Hematopoietic multipotent progenitor cell treated with erythropoietin and hydrocortisone succinate and interleukin-3 and kit ligand, for 4 days (in vitro differentiated cells): ENCODE measurements at regions not wholly inside any gene's neighbourhood (a gene's known extent, or its start where the extent isn't known, plus 50 kb on each side); places are given as distances from the start of the nearest gene placed in this dataset.
A peak's percentile ranks its signal among the peaks of the same experiment; 100 is the strongest.

ENCODE experiments used
- DNase-seq: peaks from one replicate; pipeline ENCODE4 v3.0.0-alpha.2; 2015

GRCh38 chr6:15058200-15059061 is 187.4 kb upstream of the JARID2 start:
- peak; percentile 85 for DNase-seq

DNA sequence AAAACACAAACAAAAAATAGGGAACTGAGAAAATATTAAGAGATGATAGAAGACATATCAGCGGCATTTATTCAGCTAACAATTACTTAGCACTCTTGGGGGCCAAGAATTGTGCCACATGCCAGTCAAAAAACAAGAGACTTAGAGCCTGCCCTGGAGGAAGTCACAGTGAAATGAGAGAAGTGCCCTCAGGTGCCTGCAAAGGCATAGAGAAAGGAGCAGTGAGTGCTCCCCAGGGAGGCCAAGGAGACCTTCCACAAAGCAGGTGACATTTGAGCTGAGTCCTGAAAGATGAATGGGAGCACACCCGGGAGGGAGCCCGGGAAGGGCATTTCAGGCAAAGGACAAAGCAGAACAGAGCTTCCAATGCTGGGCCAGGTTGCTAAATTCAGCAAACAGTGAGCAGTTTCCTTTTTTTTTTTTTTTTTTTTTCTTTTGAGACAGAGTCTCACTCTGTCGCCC is 184.7 kb upstream of the JARID2 start:
- DNase-seq, result no peak

GRCh38 chr6:15061908-15062515 is 183.9 kb upstream of the JARID2 start:
- DNase-seq, result no peak

- peak; percentile 76 for DNase-seq
Measured at GRCh38 chr6:15062516-15063252, 183.2 kb upstream of the JARID2 start.

GRCh38 chr6:15063253-15063853 is 182.5 kb upstream of the JARID2 start:
- peak; percentile 82 for DNase-seq

- no peak for DNase-seq
Measured at GRCh38 chr6:15065261-15065989, 180.4 kb upstream of the JARID2 start.

- DNase-seq, result no peak
Measured at GRCh38 chr6:15066089-15066758, 179.6 kb upstream of the JARID2 start.

GRCh38 chr6:15073344-15073789 is 172.5 kb upstream of the JARID2 start:
- DNase-seq, result no peak

- no peak for DNase-seq
Measured at GRCh38 chr6:15073883-15074465, 171.9 kb upstream of the JARID2 start.

- no peak for DNase-seq
Measured at GRCh38 chr6:15074806-15075205, 171.1 kb upstream of the JARID2 start.

- DNase-seq, result no peak
Measured at GRCh38 chr6:15076565-15076964, 169.3 kb upstream of the JARID2 start.

GRCh38 chr6:15077006-15077405 is 168.9 kb upstream of the JARID2 start:
- DNase-seq, result no peak

GRCh38 chr6:15077961-15078360 is 167.9 kb upstream of the JARID2 start:
- no peak for DNase-seq

GRCh38 chr6:15079288-15079817 is 166.5 kb upstream of the JARID2 start:
- peak; percentile 87 for DNase-seq

DNA sequence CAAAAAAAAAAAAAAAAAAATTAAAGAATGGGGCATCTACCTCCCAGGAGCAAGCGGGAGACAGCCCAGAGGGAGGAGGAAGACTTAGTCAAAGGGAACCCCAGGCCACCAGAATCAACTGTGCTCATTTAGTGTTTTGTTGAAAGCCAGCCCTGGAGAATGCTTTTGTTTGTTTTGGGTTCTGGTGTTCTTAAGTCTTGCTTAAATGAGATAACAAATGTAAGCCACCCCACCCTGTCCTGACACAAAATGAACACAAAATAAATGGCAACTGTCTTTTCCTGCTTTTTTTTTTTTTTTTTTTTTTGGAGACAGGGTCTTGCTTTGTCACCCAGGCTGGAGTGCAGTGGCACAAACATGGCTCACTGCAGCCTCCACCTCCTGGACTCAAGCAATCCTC is 165.0 kb upstream of the JARID2 start:
- DNase-seq, result peak; percentile 88

DNA sequence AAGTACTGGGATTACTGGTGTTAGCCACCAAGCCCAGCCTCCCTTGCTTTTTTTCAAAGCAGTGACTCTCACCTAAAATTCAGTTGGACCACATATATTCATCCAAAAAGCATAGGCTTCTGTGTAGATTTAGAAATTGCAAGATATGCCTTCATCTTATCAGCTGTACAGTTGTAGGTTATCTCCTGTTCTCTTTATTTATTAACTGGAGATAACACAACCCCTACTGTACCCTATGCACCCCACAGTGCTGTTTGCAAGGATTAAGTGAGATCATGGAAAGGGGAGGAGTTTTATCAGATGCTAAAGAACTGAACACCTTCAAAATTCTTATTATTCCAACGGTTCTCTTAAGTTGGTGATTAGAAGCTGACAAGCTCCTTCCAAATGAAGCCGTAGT is 164.4 kb upstream of the JARID2 start:
- peak; percentile 89 for DNase-seq

GRCh38 chr6:15082708-15083107 is 163.2 kb upstream of the JARID2 start:
- no peak for DNase-seq

GRCh38 chr6:15086348-15087158 is 159.3 kb upstream of the JARID2 start:
- no peak for DNase-seq

- DNase-seq, result no peak
Measured at GRCh38 chr6:15087186-15087589, 158.7 kb upstream of the JARID2 start.

- peak; percentile 94 for DNase-seq
Measured at GRCh38 chr6:15088904-15089568, 156.8 kb upstream of the JARID2 start.
